GM18499 (cell line): ENCODE measurements at regions not wholly inside any gene's neighbourhood (a gene's known extent, or its start where the extent isn't known, plus 50 kb on each side); places are given as distances from the start of the nearest gene placed in this dataset.

Experiments
- ATAC-seq: cut with Tn5 transposase; IDR thresholded peaks from one replicate; pipeline ENCODE4 v1.9.1; 2021; ENCODE audit warnings: moderate number of reproducible peaks; ENCODE audit not compliant: insufficient read depth, unreplicated experiment

DNA sequence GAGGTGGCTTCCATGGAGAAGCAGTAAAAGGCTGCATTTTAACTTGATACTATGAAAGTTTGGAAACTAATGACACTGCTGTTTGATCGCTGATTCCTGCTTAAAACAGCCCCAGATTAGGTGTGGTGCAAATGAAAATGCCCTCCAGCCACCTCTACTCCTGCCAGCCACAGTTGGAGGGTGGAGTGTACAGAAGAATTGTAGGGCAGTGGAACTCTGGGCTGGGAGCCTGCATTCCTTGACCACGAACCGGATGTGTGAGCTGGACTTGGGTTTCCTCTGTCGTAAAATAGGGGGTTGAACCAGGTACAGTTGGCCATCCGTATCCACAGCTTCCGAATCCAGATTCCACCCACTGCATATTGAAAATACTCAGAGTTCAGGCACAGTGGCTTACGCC is 84.6 kb upstream of the RFX8 start:
- no peak for ATAC-seq

DNA sequence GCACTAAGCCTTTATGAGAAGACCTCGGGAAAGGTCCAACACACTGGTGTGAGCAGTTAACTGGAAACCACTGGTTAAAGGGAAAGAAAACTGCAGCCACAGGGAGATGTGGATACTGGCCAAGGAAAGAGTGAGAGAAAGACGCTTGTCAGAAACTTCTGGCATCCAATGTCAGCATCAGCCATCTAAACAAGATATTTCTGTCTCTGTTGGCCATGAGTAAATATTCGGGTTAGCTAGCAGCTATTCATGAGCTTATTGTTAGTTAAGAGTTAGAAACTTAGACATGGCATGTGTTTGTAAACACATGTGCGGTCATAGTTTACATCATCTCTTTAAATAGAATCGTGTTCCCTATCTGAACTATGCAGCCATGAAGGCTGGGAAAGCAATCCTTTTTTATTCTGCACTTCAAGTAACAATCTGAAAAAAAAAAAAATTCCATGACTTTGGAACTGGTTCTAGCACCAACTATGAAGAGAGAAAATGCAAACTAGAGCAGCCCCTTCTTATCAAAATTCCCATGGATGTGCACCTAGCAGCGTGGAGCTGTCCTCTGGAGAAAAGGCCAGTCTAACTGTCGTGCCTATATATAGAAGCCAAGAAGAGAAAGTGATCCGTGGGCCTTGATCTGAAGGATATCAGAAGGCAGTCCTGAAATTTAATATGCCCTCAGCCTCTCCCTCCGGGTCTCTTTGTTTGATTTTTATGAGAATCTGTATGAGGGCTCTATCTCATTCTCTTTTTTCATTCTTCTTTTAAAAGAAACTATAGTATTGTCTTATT is 84.0 kb upstream of the RFX8 start:
- ATAC-seq: no peak

DNA sequence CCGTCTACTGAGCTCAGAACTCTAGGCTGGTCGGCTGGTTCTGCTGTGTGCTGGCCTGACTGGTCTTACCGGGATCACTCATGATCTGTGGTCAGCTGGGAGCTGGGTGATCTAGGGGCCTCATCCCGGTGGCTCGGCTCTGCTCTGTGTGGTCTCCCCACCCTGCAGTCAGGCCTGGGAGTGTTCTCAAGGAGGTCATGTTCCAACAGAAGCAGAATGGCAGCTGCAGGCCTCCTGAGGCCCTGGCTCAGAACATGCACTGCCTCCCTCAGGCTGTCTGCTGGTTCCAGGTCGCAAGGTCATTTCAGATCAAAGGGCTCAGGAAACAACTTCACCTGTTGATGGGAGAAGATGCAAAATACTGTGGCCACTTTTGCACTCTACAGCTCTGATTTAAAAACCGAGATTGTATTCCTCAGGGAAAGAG is 81.1 kb upstream of the RFX8 start:
- no peak for ATAC-seq

DNA sequence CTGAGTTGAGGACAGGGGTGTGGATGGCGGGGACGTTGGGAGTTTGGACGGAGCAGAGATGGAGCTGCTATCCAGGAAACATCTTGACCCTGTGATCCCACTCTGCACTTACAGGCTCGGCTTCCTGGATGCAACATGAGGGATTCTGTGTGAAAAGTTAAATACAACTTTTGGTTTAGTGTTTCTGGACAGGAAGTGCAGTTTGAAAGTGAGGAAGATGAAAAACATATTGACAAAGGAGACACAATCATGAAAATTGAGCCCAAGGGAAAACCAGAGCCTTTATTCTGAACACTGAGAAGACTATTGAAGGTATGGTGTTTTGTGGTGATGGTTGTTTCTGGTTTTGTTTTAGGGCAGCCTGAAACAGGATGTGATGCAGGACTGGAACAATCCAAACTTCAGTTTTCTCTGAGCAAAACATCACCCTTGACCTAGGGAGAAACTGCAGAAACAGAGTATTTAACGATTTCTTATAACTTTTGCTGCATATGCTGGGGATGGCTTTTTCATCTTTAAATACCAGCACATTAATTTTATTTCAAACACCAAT is 76.5 kb upstream of the RFX8 start:
- ATAC-seq: no peak

DNA sequence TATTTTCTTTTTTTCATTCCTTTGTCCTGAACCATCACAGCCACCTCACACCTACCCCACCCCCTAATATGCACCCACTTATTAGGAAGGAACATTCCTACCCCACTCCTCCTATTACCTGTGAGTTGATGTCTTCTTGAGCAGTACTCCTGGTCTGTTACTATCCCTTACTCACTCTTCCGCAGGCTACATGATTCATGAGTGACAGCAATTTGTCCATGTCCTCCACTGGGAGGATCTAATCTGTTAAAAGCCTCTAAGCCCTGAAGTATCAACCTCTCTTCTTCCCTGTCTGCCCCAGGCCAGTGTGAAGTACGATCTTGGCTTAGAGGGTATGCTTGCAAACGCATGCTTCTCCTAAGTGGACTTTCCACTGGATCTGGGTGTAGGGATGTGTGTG is 75.6 kb upstream of the RFX8 start:
- ATAC-seq: no peak

DNA sequence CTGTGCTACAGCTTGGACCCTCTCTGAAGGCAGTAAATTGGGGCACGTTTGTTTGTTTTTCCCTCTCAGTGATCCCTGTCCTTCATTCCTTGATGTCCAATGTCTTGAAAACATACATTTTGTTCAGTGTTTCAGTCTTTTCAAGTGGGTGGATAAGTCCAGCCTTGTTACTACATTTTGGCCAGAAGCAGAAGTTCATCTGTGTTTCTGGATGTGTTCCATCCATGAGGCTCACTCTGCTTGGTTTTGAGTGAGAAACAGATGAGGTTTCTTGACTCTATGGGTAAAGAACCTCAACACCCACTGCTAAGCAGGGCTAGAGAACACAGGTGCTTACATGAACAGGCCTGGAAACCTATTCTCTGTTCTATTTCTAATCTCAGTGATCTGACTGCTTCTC is 74.5 kb upstream of the RFX8 start:
- ATAC-seq: no peak

DNA sequence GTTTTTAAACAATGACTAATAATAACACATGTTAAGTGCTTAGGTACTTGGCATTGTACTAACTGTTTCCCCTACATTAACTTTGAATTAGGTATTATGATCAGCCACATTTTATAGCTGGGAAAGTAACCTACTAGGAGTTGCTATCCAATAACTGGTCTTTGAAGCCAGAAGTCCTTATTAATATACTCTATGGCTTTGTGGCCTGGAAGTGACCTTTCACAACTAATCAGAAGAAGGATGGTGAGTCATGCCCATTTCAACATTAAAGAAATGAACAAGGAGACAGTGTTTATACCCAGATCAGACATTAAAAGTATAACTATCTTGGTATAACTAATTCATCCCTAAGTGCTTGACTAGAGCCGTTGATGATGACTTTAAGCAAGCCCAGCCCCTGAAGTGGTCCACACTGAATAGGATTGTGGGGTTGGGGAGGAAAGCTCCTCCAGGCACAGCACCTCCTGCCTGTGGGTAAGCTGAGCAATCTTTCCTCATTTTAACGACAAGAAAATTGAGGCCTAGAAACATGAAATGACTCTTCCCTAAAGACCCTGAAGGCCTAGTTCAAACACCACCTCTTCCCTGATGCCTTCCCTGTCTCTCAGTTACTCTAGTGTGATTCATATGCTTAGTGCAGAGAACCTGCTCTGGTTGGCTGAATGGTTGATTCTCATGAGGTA is 71.6 kb upstream of the RFX8 start:
- no peak for ATAC-seq

DNA sequence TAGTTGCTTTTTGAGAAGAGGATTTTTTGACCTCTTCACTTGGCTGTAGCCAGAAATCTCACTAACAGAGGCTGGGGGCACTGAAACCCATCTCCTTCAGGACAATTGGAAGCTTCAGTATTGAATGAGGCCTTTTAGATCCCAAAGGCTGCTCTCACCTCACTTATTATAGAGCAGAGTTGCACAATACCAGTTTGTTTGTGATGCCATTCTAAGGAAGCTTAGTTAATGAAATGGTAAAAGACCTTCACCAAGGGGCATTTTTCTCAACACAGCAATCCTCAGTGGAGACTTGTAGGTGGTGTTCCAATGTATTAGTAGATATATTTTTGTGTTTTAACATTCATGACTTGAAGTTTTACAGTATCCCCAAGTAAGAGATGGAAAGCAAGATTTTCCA is 71.0 kb upstream of the RFX8 start:
- no peak for ATAC-seq

DNA sequence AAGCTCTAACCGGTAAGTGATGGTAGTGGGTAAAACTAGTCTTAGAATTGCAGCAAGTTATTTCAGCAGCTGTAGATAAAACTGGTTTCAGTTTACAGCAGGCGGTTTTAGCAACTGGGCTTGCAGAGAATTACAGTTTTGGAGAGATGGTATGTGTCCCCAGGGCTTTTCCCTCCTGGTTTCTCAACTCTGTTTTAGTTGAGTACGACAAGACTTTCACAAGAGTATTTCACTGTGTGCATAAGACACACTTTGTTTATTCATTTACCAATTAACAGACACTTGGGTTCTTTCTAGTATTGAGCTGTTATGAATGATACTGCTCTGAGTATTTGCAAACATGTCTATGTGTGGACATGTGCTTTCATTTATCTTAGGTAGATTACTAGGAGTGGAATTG is 65.6 kb upstream of the RFX8 start:
- ATAC-seq: no peak

DNA sequence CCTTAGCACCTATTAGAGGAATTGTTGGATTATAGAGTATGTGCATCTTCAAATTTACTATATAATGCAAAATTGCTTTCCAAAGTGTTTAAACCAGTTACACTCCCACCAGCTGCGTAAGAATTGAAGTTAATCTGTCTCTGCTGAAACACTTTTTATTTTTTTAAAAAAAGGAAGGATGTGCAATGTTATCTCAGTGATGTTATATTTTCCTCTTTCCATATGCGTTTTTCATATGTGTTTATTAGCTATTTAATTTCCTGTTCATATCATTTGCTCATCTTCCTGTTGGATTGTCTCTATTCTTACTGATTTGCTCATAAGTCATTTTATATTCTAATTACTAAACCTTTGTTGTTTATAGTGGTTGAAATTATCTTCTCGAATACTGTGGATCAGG is 63.2 kb upstream of the RFX8 start:
- no peak for ATAC-seq

DNA sequence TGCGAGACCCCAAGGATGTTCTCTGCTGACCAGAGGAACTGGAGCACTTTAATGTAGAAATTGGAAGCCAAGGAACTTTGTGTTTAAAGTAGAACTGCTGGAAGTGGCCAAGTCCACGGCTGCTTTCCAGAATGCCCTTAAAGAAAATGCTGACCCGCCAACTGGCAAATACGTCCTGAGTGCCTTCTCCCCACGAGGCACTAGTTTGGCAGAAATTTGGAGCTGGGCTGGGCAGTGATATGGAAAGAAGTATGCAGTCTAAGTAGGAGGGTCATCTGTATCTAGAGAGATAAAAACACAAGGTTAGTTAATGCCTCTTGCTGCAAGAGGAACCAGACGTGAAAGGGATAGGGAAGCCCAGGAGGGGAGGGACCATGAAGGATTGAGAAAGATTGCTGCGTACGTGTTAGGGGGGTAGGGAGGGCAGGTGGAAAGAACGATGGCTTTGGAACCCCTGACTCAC is 59.3 kb upstream of the RFX8 start:
- no peak for ATAC-seq

DNA sequence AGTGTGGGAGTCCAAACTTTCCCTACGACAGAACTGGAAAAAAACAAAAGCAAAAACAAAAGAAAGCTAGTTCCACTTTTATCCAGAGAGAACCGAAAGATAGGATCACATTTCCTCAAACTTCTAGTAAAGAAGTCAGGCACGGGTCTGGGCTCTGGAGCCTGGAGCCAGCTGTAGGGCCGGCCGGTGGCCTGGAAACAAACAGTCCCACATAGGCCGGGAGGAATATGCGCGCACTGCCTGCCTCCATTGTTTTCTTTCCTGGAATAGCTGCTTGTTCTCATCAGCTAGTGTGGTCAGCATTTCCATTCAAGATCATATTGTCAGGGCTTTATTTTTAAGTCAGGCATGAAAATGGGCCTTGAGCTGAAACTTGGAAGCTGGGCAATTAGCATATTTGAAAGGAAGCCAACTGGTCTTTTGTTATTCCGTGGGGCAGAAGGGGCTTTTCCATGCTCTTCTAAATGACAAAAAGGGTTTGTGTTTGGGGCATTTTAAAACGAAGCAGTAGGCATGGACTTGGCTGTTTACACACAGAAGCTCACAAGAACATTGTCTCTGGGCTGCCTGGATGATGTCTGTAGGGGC is 58.7 kb upstream of the RFX8 start:
- ATAC-seq: no peak

DNA sequence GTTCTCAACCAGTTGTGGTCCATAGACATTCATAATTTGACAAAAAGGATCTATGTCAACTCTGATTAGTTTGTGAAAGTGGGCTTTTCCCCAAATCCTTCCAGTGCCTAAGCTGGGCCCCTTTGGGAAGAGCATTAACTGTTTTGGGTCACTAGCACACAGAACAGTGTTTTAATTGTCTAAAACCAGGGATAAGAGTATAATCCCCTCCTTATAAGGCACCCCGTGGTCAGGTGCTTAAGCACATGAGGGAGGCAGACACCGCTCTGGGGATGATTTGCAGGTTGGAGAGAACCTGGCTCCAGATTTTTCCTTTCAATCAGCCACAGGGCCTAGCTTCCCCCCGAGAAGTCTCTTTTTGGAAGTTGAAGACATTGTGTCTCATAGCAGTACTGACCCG is 53.6 kb upstream of the RFX8 start:
- ATAC-seq: no peak

DNA sequence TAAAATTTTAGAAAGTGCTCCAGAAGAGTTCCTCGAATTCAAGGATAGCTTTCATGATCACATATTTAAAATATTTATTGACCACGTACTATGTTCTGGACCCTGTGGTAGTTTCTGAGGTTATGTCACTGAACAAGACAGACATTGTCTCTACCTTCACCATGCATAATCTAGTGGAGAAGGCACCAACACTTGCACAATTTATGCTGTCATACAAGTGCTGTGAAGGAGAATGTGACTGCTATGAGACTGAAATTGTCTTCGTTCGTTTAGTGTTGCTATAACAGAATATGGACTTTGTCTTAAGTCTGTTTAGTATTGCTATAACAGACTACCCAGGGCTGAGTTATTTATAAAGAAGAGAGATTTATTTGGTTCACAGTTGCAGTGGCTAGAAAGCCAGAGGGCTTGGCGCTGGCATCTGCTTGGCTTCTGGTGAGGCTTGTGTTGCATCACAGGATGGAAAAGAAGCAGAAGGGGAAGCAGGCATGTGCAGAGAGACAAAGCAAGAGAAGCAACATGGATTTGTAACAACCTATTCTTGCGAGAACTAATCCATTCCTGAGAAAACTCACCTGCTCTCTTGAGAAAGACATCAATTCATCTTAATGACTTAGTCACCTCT is 50.0 kb upstream of the RFX8 start:
- ATAC-seq: no peak
